ENCODE measurements at regions not wholly inside any gene's neighbourhood (a gene's known extent, or its start where the extent isn't known, plus 50 kb on each side); places are given as distances from the start of the nearest gene placed in this dataset.
A peak's percentile ranks its signal among the peaks of the same experiment; 100 is the strongest.

- TF ChIP-seq CTCF (IDR thresholded peaks at IDR 0.05) = no peak
- H3K9me3 ChIP-seq = no peaks in the 10 kb centered on the region
- no peaks in the 10 kb centered on the region for H3K27me3 ChIP-seq
- no peak overlapping the region for H3K4me3 ChIP-seq
- intact Hi-C loops (cut with DNase I; ENCODE audit: low total_unique reads) = loop anchor here (10.0 kb wide), 1 partner anchor 96 kb away; no protein-coding TSS in a partner anchor
- peak overlapping the region; percentile 90 to 96 for H3K27ac ChIP-seq
- no peaks in the 10 kb centered on the region for H3K36me3 ChIP-seq
- H3K4me1 ChIP-seq = peaks cover 11 to 15% of the 10 kb centered on the region in 2 donors
- DNase-seq = no peak
These were observed 109.9 kb upstream of the AKIP1 start for GRCh38 chr11:8801121-8801520.

GRCh38 chr11:8802251-8802650 is 108.7 kb upstream of the AKIP1 start:
- no peaks in the 10 kb centered on the region for H3K27me3 ChIP-seq
- intact Hi-C loops (cut with DNase I; ENCODE audit: low total_unique reads) = loop anchor here (10.0 kb wide), 1 partner anchor 97 kb away; no protein-coding TSS in a partner anchor
- DNase-seq = no peak
- H3K4me1 ChIP-seq = peaks cover 11 to 15% of the 10 kb centered on the region in 2 donors
- TF ChIP-seq CTCF (IDR thresholded peaks at IDR 0.05) (no peak), POLR2A (IDR thresholded peaks at IDR 0.05) (no peak)
- no peaks in the 10 kb centered on the region for H3K9me3 ChIP-seq
- no peaks in the 10 kb centered on the region for H3K36me3 ChIP-seq
- H3K27ac ChIP-seq = peak overlapping the region; percentile 90 to 96
- no peak overlapping the region for H3K4me3 ChIP-seq

- no peaks in the 10 kb centered on the region for H3K9me3 ChIP-seq
- peaks cover 10 to 15% of the 10 kb centered on the region in 2 donors for H3K4me1 ChIP-seq
- H3K27ac ChIP-seq = peak overlapping the region; percentile 90 to 96
- no peaks in the 10 kb centered on the region for H3K27me3 ChIP-seq
- H3K4me3 ChIP-seq = no peak overlapping the region
- DNase-seq = no peak
- H3K36me3 ChIP-seq = no peaks in the 10 kb centered on the region
- intact Hi-C loops (cut with DNase I; ENCODE audit: low total_unique reads) = loop anchor here (10.0 kb wide), 1 partner anchor 99 kb away; no protein-coding TSS in a partner anchor
- no peak for TF ChIP-seq POLR2A (IDR thresholded peaks at IDR 0.05)
- no peak for TF ChIP-seq CTCF (IDR thresholded peaks at IDR 0.05)
These were observed 107.0 kb upstream of the AKIP1 start for GRCh38 chr11:8803973-8804372.

- Histone ChIP-seq H3K4me1 (peaks cover 6 to 14% of the 10 kb centered on the region in 2 donors), H3K27me3 (no peaks in the 10 kb centered on the region), H3K9me3 (no peaks in the 10 kb centered on the region), H3K27ac (peak overlapping the region; percentile 90 to 96), H3K4me3 (no peak overlapping the region), H3K36me3 (no peaks in the 10 kb centered on the region)
- DNase-seq = no peak
- TF ChIP-seq CTCF (IDR thresholded peaks at IDR 0.05) (no peak), POLR2A (IDR thresholded peaks at IDR 0.05) (no peak)
- intact Hi-C loops (cut with DNase I; ENCODE audit: low total_unique reads) = loop anchor here (10.0 kb wide), 1 partner anchor 100 kb away; no protein-coding TSS in a partner anchor
These were observed 105.7 kb upstream of the AKIP1 start for GRCh38 chr11:8805296-8805695.

GRCh38 chr11:8806974-8807373 is 104.0 kb upstream of the AKIP1 start:
- Histone ChIP-seq H3K27me3 (no peaks in the 10 kb centered on the region), H3K9me3 (no peaks in the 10 kb centered on the region), H3K36me3 (no peaks in the 10 kb centered on the region), H3K4me1 (peaks cover 7% of the 10 kb centered on the region in 2 donors), H3K27ac (peak overlapping the region; percentile 90 to 96), H3K4me3 (peak overlapping the region; percentile 50 to 73)
- no peak for DNase-seq
- intact Hi-C loops (cut with DNase I; ENCODE audit: low total_unique reads) = loop anchor here (10.0 kb wide), 1 partner anchor 102 kb away; no protein-coding TSS in a partner anchor
- no peak for TF ChIP-seq CTCF (IDR thresholded peaks at IDR 0.05)
- TF ChIP-seq POLR2A (IDR thresholded peaks at IDR 0.05) = no peak
